ENCODE measurements at regions not wholly inside any gene's neighbourhood (a gene's known extent, or its start where the extent isn't known, plus 50 kb on each side); places are given as distances from the start of the nearest gene placed in this dataset.

DNA sequence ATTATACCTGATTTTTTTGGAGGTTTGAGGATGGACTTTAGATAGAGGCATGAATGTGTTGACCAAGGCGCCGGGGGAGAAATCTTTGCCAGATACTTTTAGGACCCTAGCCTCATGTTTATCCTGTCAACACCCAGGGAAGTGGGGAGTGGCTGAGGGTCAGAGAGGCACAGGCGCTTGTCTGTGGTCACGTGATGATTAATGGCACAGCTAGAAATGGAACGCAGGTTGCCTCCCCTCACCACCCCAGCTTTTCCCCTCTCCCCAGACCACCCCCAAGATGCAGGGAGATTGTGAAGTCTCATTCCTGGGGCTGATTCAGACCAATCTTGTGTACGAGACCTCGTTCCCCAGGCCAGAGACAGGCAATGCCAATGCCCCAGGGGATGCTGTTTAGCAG lies 218.4 kb upstream of the LINGO1 start:
- TF ChIP-seq, protein P1, sequence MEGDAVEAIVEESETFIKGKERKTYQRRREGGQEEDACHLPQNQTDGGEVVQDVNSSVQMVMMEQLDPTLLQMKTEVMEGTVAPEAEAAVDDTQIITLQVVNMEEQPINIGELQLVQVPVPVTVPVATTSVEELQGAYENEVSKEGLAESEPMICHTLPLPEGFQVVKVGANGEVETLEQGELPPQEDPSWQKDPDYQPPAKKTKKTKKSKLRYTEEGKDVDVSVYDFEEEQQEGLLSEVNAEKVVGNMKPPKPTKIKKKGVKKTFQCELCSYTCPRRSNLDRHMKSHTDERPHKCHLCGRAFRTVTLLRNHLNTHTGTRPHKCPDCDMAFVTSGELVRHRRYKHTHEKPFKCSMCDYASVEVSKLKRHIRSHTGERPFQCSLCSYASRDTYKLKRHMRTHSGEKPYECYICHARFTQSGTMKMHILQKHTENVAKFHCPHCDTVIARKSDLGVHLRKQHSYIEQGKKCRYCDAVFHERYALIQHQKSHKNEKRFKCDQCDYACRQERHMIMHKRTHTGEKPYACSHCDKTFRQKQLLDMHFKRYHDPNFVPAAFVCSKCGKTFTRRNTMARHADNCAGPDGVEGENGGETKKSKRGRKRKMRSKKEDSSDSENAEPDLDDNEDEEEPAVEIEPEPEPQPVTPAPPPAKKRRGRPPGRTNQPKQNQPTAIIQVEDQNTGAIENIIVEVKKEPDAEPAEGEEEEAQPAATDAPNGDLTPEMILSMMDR (IDR thresholded peaks at IDR 0.05): no peak
- TF ChIP-seq EZH2 (IDR thresholded peaks at IDR 0.05; ENCODE audit: borderline replicate concordance, insufficient read depth, low read depth, low read length, poor library complexity, severe bottlenecking): no peak

All from B cell (primary cell).